NT2/D1 (cell line): ENCODE measurements at regions not wholly inside any gene's neighbourhood (a gene's known extent, or its start where the extent isn't known, plus 50 kb on each side); places are given as distances from the start of the nearest gene placed in this dataset.

ENCODE experiments used
- SUZ12 ChIP-seq: IDR thresholded peaks from 2 replicates; pipeline ENCODE4 v1.6.1; 2011; ENCODE audit not compliant: insufficient read length, insufficient read depth; ENCODE audit errors: extremely low read depth
- ZNF274 ChIP-seq: IDR thresholded peaks from 2 replicates; pipeline ENCODE4 v1.6.1; 2011; ENCODE audit warnings: mild to moderate bottlenecking, low read depth, low read length

DNA sequence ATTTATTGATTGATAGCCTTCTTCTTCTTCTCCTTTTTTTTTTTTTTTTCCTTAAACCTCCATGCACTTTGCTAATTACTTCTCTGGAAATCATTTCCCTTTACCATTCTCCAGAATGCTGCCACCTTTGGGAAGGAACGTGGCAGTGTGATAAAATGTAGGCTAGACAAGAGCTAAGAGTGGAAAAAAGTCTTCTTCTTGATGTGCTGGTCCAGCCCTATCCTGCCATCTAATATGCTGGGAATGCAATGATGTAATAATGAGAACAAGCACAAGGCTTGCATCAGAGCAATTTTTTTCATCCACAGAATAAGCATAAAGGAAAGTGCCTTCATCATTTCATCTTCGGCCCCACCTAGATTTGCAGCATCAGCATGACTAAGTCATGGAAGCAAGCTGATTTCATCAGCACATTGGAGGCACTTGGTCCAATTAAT lies 128.7 kb upstream of the ZFHX3 start:
- TF ChIP-seq ZNF274 (no peak), SUZ12 (no peak)
